Stimulated activated CD4-positive, alpha-beta T cell treated with anti-CD3 and anti-CD28 coated beads, Interleukin-15, amount 100 ng/mL, for 24 hours (primary cell): ENCODE measurements at regions not wholly inside any gene's neighbourhood (a gene's known extent, or its start where the extent isn't known, plus 50 kb on each side); places are given as distances from the start of the nearest gene placed in this dataset.
"Not testable (repeated sequence)": the region's sequence is repeated elsewhere in the genome, so short reads cannot be mapped to it uniquely, and the experiment has no call there.

Experiments
- DNase-seq: peaks from one replicate; pipeline ENCODE4 v3.0.0-alpha.2; 2020

DNA sequence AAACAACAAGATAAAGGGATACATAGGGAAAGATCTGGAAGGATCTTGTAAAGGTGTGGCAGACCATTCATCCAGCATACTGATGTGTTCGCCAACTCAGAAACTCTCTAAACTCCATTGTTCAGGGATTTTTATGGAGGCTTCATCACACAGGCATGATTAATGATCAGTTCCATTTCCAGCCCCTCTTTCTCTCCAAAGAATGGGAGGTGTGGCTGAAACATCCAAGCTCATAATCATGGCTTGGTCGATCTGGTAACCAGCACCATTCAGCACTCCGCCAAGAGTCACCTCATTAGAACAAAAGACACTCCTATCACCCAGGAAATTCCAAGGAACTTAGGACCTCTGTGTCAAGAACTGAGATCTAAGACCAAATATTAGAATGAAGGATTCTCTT lies 180.6 kb upstream of the RNPC3 start:
- DNase-seq: no peak

DNA sequence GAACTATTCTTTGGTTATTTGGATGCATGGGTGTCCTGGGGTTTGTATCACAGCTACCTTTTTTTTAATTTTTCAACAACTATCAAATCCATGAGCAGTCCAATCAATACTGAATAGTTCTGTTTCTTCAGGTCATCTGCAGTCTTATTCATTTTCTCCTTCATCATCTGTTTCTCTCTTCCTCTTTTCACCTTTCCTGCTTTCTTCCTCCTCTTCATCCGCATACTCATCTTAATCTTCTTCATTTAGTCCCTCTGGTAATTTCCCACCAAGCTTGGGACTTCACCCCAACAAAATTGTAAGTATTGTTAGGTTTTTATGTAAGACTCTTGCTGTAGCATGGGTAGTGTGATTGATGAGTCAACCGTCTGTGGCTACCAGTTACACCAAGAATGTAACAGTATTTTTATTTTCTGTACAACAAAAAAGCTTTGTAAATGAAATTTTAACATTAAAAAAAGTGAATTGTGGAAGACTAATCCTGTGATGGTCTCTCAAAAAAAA lies 184.1 kb upstream of the RNPC3 start:
- no peak for DNase-seq

DNA sequence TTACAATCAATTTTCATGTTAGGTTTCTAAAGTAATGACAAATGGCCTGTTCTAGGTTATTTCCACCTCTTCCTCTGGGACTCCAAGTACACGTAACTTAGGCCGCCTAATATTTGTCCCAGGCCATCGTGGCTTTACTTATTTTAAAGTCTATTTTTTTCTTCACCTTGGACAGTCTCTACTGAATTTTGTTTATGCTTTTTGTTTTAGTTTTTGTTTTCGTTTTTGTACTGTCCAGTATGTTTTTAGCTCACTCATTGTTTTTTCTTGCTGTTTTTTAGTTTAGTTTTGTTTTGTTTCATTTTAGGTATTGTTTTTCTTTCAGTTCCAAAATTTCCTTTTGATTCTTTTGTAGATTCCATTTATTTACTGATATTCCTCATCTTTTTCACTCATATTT lies 187.7 kb upstream of the RNPC3 start:
- DNase-seq: no peak

DNA sequence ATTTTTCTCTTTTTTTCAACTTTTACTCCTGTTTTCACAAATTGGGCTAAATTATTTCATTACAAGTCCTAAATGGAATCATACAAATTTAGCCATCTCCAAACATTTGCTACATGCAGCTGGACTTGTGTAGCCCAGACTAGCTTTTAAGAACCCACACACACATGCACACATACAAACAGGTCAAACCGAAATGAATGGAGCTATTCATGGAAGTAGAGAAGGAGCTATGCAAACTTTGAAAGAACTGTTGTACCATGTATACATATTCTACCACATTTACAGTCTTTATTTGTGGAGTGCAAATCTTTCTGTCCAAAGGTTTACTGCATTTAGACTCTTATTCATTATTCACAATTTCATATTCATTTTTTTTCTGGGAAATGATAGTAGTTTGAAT lies 189.1 kb upstream of the RNPC3 start:
- no peak for DNase-seq

DNA sequence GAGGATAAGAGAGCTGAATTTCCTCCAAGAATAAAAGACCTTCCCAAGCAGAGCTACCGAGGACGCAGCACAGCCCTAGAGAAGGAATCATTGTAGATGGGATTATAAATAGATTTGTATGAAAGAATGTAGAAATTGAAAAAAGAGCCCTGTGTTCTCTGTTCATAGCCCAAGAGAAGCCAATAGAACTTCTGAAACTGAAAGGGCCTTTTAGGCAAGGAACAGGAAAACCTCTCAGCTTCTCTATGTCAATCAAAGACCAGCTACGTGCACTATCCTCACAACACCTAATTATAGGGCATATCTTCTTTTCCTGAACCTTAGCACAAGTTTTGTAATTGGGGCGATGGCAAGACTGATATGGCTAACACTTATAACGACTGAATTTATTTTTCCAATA lies 192.4 kb upstream of the RNPC3 start:
- DNase-seq: no peak

DNA sequence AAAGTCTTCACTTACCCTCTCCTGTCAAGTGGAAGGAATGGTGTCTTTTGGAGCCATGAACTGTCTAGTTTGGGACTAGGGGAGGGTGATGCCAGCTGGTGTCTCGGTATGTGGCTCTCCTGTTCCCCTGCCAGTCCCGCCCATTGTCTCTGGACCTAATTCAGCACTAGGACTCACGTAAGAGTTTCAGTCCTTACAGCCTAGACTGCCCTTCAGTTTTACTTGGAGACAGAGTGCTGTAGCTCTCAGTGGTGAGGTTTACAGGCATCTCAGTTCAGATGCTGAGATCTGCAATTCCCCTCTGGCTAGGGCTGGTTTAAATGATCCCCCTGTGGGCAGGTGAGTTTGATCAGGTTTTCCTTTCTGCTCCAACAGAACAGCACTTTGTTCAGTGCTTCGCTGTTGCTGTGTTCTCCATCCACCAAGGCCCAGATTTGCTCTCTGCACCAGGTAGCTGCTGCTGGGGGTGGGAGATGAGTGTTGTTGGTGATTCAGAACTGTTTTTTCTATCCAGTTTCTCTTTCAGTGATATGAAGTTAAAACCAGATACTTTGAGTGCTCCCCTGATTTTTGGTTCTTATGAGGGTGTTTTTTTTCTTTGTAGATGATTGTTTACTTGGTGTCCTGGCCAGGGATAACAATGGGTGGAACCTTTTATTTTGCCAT lies 198.3 kb upstream of the RNPC3 start:
- DNase-seq: no peak

DNA sequence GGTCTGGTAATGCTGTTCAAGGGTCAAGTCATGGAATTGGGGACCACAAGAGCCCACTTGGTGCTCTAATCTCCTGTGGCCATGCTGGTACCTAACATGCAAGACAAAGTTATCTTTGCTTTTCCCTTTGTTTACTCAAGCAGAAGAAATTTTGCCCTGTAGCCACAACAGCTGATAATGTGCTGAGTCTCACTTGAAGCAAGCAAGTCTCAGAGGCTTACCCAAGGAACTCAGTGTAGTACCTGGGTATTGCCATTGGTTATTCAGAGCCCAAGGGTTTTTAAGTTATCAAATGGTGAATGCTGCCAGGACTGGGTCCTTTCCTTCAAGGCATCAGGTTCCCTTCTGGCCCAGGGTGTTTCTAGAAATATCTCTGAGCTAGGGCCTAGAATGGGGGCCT lies 198.9 kb upstream of the RNPC3 start:
- DNase-seq: no peak

DNA sequence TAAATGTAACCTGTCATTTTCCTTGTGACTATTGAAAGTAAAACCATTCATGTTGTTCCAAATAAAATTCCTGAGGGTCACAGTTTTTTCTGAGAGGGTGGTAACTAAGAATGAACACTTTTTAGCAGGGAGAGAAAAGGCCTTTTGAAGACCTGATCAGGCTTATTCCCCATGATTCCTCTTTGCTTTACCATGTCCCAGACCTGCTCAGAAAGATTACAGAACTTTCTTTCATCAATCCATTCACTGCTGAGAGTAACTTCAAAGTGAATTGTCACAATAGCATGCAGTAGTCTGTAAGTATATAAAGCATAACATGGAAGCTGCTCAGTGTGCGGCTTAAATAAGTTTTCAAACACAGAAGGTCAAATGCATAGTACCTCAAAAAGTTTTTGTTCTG lies 201.5 kb upstream of the COL11A1 start:
- DNase-seq: no peak

DNA sequence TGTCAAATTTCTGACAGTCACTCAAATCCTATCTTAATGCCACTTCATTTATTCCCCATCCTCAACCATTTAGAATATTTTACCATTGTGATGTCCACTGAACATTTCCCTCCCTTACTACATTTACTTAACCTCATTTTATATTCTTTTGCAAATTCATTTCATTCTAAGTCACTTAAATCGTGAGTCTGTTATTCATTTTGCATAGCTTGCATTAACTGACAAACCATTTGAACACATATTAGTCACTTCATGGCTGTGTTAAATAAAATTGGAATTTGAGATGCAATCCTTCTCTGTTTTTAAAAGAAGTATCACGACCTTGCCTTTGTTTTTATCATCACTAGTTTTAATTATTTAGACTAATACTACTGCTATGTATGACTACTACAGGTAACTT lies 199.4 kb upstream of the COL11A1 start:
- no peak for DNase-seq

DNA sequence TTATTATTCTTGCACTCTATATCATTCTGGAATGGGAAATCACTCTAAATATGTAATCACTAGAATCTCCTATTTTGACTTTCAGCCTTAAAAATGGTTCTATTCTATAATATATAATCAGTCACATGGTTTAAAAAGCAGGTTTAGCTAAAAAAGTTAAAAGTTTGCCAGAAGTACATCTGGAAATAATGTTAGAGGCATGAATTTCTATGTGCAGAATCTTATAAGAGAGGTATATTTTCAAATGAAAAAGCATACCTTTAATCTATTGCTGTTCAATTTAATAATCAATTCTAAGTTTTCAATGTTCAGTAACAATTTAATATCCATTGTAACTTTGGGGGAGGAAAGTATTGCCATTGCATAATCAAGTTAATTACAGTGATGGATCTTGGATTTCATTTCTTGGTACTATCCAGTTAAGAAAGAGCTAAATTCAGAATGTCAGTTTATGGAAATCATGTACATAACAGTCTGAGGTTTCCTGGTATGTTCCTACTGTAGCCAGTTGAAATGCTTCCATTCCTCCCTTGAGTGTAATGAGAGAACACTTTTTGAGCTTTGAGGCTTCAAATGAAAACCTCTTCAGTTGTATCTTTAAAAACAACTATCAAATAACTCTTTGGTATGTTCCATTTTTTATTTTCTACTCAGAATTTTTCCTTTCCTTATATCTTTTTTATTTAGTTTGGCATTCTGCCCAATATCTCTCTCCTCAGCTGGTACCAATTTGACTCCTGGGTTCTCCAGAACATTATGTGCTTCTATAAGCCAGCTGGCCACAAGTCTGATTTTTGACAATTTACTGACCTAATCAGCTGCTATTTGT lies 175.7 kb upstream of the COL11A1 start:
- DNase-seq: no peak

DNA sequence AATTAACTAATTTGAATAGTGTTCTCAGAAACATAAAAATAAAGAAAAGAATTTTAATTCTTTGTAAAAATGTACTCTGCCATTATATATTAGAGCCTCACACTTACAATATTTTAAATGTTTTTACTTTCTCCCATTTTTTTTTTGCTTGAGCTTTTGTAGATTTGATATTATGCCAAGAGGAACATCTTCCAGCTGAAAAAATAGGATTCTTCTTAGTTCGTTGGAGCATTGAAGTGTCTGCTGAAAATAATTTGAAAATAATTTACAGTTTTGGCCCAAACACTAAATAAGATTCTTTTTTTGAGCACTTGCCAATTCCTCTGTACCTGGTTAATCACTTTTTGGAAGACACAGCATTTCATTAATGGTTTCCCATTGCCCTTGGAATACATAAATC lies 175.0 kb upstream of the COL11A1 start:
- no peak for DNase-seq

DNA sequence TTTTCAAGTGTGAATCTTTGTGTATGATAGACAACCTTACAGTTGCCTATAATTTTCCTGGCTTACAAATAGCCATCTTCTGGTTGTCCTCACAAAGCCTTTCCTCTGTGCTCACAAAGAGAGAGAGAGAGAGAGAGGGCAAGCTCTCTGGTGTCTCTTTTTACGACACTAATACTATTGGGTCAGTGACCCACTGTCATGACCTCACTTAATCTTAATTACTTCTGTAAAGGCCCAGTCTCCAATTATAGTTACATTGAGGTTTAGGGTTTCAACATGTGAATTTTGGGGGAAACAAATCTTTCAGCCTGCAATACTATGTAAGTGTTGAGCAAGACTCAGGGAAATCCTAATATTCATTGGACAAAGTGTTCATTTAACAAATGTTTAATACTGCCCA lies 167.4 kb upstream of the COL11A1 start:
- DNase-seq: no peak

DNA sequence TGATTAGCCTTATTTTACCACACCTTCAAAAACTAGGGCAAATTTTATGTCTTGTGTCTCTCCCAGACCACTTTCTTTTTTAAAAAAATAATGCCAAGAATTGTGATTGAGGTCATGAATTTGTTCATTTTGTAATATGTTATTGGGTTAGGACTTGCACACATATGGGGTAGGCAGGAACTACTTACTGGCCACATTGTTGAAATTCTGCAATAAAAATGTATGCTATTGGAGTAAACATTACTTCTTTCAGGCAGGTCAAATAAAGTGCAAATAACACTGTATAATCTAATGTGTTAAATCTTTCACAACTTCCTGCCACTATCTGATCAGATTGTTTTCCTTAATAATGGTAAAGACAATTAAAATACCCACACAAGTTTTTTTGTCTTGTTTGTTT lies 166.6 kb upstream of the COL11A1 start:
- no peak for DNase-seq

DNA sequence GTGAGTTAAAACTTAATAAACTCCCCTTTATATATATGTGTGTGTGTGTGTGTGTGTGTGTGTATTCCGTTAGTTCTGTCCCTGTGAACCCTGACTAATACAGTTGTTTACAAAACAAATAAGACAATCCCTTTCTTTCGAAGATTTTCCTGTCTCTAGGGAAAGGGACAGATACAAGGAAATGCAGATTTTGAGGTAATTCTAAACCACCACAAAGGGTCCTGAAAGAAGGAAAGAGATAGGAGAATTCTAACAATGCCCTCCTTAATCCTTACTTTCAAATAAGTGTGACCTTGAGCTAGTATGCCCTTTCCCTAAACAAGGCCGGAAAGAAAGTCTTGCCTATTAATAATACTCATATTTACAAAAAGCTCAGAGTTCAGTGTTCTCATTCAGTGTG lies 164.8 kb upstream of the COL11A1 start:
- no peak for DNase-seq

DNA sequence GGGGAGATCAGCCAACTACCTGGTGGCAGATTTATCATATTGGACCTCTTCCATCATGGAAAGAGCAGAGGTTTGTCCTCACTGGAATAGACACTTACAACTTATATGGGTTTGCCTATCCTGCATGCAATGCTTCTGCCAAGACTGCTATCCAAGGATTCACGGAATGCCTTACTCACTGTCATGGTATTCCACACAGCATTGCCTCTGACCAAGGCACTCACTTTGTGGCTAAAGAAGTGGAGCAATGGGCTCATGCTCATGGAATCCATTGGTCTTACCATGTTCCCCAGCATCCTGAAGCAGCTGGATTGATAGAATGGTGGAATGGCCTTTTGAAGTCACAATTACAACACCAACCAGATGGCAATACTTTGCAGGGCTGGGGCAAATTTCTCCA lies 163.1 kb upstream of the COL11A1 start:
- not testable (repeated sequence) for DNase-seq

DNA sequence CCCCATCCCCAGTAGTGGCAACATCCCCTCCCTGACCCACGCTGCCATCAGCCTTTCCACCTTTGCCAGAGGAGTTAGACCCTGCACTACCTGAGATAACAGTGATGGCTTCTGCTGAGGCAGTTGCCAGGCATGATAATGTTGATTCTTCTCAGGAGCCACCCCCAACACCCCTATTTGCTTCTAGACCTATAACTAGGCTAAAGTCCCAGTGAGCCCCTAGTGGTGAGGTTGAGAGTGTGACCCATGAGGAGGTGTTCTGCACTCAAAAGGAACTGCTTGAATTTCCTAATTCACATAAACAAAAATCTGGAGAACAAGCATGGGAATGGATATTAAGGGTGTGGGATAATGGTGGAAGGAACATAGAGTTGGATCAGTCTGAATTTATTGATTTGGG lies 159.6 kb upstream of the COL11A1 start:
- no peak for DNase-seq

DNA sequence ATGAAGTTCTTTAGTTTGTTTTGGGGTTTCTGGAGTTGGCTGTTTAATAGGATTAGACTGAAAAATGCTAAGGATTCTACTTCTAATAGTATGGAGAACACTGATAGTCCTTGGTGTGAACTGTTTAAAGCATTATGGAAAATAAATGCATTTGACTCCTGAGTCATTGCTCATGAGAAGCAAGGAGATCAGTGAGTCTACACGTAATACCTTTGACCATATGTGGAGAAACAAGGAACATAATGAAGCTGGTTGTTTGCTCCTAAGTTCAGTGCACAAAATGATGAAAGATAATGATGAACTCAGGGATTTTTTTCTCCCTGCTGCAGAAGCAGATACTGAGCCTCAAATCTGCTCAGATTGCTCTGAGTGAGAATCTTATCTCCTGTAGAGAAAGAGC lies 158.9 kb upstream of the COL11A1 start:
- no peak for DNase-seq

DNA sequence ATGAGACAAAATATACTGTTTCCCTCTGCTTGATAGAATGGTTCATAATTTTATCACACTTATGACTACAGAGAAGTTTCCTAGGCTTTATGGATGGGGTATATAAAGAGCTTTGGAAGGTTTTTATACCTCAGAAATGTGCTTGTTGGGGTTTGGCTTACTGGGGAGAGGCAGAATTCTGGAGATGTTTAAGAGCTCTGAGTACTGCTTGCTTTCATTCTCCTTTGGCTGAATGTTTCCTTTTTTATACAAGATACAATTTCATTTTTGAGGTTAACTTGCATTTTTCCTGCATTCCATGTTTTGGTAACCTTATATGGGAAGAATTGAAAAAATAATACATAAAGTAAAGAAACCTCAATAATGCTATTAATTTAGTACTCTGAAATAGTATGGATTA lies 157.7 kb upstream of the COL11A1 start:
- no peak for DNase-seq

DNA sequence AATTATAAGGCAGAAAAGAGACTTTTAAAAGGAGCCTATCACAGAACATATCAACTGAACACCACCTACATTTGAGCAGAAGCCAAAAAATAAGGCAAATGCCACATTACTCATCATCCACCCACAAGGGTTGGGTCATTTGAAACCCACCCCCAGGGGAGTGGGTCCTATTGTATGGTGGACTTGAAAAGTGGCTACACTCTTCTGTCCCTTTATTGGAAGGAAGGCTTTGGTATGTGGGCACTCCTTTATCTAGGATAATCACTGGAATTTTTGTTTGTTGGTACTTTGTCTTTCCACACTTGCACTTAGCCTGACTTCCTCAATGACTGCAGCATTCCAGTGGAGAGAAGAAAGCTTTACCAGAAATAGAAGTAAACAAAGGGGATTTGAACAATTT lies 157.2 kb upstream of the COL11A1 start:
- DNase-seq: no peak

DNA sequence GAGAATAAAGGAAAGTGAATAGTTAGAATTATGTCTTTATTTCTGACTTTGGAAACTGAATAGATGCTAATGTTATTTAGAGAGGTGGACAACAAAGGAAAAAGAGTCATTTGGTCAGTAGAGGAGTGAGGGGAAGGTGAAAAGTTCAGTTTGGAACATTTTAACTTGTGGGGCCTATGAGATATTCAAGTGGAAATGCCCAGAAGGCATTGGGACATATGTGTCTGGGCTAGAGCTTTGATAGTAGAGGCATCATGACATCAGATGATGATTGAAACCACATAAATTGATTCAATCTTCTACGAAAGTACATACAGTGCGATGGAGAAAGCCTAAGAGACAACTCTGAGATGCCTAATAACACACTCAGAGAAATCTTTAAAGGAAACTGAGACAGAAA lies 151.7 kb upstream of the COL11A1 start:
- DNase-seq: no peak

DNA sequence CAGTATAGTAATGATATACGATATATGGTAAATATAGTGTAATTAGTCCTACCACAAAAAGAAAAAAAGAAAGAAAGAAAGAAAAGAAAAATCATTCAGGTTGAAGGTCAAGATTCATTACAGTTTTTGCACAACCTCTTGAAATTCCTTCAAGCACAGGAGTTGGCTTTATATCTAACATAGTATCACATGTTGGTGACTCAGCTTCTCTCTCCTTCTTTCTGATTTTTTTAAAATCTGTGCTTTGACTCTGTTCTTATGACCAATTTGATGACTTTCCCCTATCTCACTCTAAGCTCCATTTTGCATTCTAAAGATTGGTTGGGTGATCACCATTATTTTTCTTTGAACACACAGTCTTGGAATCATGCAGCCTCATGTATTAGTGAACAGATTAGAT lies 148.2 kb upstream of the COL11A1 start:
- DNase-seq: no peak

DNA sequence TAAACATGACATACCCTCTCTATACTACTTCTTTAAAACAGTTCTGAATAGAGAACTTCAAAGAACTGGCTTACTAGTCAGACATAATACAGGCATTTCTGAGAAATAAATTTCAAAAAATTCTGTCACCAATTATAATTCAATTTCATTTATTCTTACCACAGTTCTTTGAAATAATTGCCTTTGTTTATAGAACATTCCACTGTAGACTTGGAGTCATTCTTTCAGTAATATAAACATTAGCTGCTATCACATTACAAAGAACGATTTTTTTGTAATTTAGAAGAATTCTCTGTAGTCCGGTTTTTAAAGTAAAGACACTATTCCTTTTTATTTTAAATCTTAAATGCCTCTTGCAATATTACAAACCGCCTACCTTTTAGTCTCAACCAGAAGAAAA lies 146.4 kb upstream of the COL11A1 start:
- no peak for DNase-seq

DNA sequence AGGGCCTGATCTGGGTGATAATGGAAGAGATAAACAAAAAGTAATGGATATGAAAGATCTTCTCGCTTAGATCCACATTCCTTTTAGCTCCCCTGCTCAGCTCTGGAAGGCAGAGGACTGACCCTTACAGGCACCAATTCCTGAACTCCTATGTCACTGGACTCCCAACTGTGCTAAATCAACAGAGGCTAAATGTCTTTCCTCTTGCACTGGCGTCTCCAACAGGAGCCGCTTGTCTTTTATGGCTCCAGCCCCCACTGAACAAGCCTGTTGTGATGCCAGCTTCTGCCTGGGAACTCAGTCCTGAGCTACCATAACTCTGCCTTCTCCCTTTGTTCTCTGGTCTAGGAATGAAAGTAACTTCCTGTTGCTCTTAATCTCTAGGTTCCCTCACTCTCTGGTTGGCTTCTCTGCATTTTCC lies 142.1 kb upstream of the COL11A1 start:
- no peak for DNase-seq

DNA sequence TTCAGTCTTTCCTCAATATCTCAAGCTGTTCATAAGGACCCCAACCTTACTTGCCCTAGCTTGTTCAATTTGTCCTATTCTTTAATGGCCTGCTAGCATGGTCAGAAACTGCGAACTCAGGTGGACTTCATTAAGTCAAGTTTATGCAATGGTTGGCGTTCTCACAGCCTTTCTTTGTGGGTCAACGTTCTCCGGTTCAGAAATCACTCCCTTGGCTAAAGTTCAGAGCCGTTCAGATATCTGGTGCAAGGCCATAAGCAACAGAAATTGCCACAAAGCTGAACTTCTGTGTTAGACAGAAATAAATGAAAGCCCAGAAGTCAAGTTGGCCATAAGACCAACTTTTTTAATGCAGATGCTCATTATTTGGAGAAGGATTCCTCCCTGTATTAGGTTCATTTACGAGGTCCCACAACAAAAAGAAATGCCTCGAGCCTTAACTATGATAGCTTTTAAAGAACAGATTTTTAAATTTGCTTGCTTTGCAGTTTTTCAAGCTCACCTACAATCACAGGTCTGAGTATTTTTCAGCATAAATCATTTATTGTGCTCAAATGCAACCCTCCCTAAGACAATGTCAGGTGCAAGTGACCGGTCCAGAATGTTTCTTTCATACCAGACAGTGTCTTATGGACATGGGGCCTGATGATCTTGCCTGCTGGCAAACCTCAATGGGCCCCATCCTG lies 140.2 kb upstream of the COL11A1 start:
- no peak for DNase-seq
